NCI-H345 (cell line): ENCODE measurements at regions not wholly inside any gene's neighbourhood (a gene's known extent, or its start where the extent isn't known, plus 50 kb on each side); places are given as distances from the start of the nearest gene placed in this dataset.
"Not testable (repeated sequence)": the region's sequence is repeated elsewhere in the genome, so short reads cannot be mapped to it uniquely, and the experiment has no call there.

Source experiments
- DNase-seq: peaks from one replicate; lab custom pipeline; 2025; lab: John Stamatoyannopoulos, UW

- no peak for DNase-seq
These were observed 446.6 kb downstream of the KCNJ18 start for GRCh38 chr17:22138861-22139469.

GRCh38 chr17:22142091-22142490 lies 449.8 kb downstream of the KCNJ18 start:
- DNase-seq, result no peak

- DNase-seq, result no peak
These were observed 453.4 kb downstream of the KCNJ18 start for GRCh38 chr17:22145605-22146178.

GRCh38 chr17:22158364-22158763 lies 466.0 kb downstream of the KCNJ18 start:
- DNase-seq, result no peak

- no peak for DNase-seq
These were observed 469.1 kb downstream of the KCNJ18 start for GRCh38 chr17:22161376-22161775.

GRCh38 chr17:22171631-22172030 lies 479.3 kb downstream of the KCNJ18 start:
- no peak for DNase-seq

GRCh38 chr17:22193113-22193512 lies 500.8 kb downstream of the KCNJ18 start:
- DNase-seq, result no peak

- DNase-seq, result not testable (repeated sequence)
These were observed 507.9 kb downstream of the KCNJ18 start for GRCh38 chr17:22200187-22200586.

- DNase-seq, result no peak
These were observed 510.4 kb downstream of the KCNJ18 start for GRCh38 chr17:22202702-22203101.

- no peak for DNase-seq
These were observed 510.9 kb downstream of the KCNJ18 start for GRCh38 chr17:22203208-22203715.

- DNase-seq, result not testable (repeated sequence)
These were observed 511.8 kb downstream of the KCNJ18 start for GRCh38 chr17:22204076-22204475.

GRCh38 chr17:22210212-22210611 lies 517.9 kb downstream of the KCNJ18 start:
- not testable (repeated sequence) for DNase-seq

GRCh38 chr17:22213169-22213568 lies 520.8 kb downstream of the KCNJ18 start:
- DNase-seq, result not testable (repeated sequence)

GRCh38 chr17:22217135-22217534 lies 524.8 kb downstream of the KCNJ18 start:
- DNase-seq, result no peak

- no peak for DNase-seq
These were observed 529.0 kb downstream of the KCNJ18 start for GRCh38 chr17:22221344-22221743.

GRCh38 chr17:22226477-22226876 lies 534.2 kb downstream of the KCNJ18 start:
- not testable (repeated sequence) for DNase-seq

GRCh38 chr17:22226932-22227331 lies 534.6 kb downstream of the KCNJ18 start:
- DNase-seq, result not testable (repeated sequence)

- not testable (repeated sequence) for DNase-seq
These were observed 535.6 kb downstream of the KCNJ18 start for GRCh38 chr17:22227699-22228553.

GRCh38 chr17:22229821-22230220 lies 537.5 kb downstream of the KCNJ18 start:
- DNase-seq, result not testable (repeated sequence)

GRCh38 chr17:22233382-22233781 lies 541.1 kb downstream of the KCNJ18 start:
- DNase-seq, result no peak

- DNase-seq, result no peak
These were observed 550.1 kb downstream of the KCNJ18 start for GRCh38 chr17:22242472-22242871.

- no peak for DNase-seq
These were observed 559.2 kb downstream of the KCNJ18 start for GRCh38 chr17:22251498-22251897.

GRCh38 chr17:22253007-22253406 lies 560.7 kb downstream of the KCNJ18 start:
- DNase-seq, result no peak
